GM21367 (cell line): ENCODE measurements at regions not wholly inside any gene's neighbourhood (a gene's known extent, or its start where the extent isn't known, plus 50 kb on each side); places are given as distances from the start of the nearest gene placed in this dataset.

Experiments used
- ATAC-seq: cut with Tn5 transposase; IDR thresholded peaks from one replicate; pipeline ENCODE4 v1.9.1; 2021; ENCODE audit not compliant: unreplicated experiment

- ATAC-seq = no peak
Measured at GRCh38 chr18:59848002-59848401, 51.8 kb upstream of the PMAIP1 start.

- ATAC-seq = peak; percentile 21
Measured at GRCh38 chr18:59847491-59847846, 52.3 kb upstream of the PMAIP1 start.

- ATAC-seq = peak; percentile 95
Measured at GRCh38 chr18:59846814-59847490, 52.8 kb upstream of the PMAIP1 start.

GRCh38 chr18:59842947-59843346 lies 56.8 kb upstream of the PMAIP1 start:
- no peak for ATAC-seq

- ATAC-seq = no peak
Measured at GRCh38 chr18:59839931-59840685, 59.7 kb upstream of the PMAIP1 start.

DNA sequence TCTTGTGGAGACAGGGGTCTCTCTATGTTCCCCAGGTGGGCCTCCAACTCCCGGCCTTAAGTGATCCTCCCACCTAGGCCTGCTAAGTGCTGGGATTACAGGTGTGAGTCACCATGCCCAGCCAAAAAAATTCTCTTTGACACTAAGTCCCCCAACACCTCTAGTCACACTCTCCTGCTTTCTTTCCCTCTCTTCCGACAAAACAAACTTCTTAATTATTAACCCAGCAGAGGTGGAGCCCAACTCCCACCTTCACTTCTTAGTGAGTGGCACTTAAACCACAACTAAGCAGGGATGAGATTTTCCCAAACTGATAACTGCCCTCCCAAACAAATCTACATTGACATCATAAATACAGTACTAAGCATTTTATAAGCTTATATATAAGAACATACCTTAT lies 60.5 kb upstream of the PMAIP1 start:
- ATAC-seq = no peak

GRCh38 chr18:59837586-59837985 lies 62.2 kb upstream of the PMAIP1 start:
- peak; percentile 51 for ATAC-seq

- peak; percentile 37 for ATAC-seq
Measured at GRCh38 chr18:59835605-59836379, 64.0 kb upstream of the PMAIP1 start.

GRCh38 chr18:59834267-59834666 lies 65.5 kb upstream of the PMAIP1 start:
- no peak for ATAC-seq

DNA sequence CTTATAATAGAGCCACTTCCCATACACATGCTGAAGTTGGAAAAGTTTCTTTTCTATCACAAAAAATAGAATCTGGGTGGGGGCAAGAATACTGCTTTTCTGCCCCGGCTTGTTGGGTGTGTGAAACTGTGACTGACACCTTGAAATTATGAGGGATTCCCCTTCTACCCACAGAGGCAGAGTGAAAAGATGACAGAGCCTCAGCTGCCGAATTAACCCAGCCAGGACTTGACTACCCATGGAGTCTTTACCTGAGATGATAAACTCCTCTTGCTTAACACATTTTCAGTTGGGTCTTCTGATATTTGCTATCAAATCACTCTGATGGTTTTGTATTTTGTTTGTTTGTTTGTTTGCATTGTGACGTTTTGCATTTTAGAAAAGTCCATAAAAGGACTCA lies 66.0 kb upstream of the PMAIP1 start:
- ATAC-seq = peak; percentile 75

- peak; percentile 72 for ATAC-seq
Measured at GRCh38 chr18:59823596-59824195, 76.1 kb upstream of the PMAIP1 start.

DNA sequence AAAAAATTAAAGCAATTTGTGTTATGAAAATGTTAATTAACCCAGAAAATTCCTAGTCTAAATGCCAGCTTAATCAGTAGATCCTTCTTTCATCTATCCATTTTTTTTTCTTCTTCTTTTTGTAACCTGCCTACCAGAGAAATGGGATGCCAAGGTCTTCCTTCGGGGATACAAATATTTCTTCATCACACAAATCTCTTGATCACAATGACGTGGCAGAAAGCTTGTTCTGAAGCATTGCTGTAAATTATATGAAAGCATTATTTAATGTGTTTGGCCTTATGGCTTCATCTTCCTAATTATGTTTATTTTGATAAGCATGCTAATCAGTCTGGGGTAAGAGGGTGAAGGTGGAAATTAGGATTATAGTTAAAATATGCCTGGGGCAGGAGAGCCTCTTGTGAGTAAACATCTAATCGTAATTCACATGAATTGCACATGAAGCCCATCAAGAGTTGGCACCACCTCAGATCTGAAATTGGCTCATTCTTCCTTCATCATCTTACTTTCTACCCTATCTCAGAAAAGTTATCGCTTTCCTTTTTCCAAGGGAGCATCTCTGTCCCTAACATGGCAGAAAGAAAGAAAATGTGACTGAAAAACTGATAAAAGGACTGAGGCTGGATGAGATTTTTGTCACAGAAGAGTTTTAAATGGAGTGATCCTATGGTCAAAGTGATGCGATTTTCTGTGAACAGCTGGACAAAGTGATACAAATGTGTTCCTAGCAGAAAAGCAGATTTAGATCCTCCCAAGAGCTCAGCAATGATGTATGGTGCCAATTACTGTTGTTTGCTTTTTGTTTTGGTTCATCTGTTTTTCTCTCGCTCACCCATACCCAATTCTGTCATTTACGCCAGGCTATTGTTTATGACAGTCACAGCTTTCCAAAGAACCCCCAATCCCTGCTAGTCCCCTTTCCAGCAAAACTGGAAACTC lies 76.9 kb upstream of the PMAIP1 start:
- no peak for ATAC-seq

- no peak for ATAC-seq
Measured at GRCh38 chr18:59821983-59822382, 77.8 kb upstream of the PMAIP1 start.

- no peak for ATAC-seq
Measured at GRCh38 chr18:59820663-59821062, 79.1 kb upstream of the PMAIP1 start.

DNA sequence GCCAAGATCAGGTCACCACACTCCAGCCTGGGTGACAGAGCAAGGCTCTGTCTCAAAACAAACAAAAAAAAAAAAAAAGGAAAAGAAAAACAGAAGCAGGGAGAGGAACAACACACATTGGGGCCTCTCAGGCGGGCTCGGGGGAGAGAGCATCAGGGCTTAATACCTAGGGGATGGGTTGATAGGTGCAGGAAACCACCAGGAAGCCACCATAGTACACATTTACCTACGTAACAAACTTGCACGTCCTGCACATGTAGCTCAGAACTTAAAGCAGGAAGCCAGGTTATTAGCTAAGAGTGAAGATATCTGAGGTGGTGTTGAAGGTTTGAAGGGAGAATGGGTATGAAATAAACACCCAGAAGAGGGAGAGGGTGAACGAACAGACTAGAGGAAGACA lies 81.0 kb upstream of the PMAIP1 start:
- ATAC-seq = no peak

DNA sequence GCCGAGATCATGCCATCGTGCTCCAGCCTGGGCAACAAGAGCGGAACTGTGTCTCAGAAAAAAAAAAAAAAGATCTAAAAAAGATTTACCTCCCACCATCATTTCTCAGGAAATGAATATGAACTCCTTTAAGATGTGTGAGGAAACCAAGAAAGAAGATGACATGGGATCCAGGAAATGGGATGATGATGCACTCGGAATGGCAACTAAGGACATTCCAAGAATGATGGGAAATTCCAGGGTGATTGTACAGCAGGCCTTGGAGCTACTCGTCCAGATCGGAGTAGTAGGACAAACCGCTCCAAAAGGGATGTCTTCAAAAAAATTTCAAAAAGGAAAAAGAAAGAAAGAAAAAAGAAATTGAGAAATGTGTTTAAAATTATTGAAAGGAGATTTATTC lies 84.9 kb upstream of the PMAIP1 start:
- no peak for ATAC-seq

DNA sequence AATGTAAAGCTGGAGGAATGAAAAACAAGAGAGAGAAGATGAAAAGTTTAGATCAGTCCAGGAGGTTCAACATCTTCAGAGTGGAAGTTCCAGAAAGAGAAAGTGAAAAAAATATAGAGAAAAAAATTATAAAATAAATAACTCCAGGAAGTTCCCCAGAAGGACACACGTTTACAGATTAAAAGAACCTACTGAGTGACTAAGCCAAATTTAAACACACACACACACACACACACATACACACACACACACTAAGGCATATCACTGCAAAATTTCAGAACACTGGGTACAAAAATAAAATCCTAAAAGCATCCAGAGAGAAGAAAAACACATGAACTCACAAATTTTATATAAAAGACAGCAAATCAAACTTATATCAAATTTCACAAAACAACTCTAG lies 85.9 kb upstream of the PMAIP1 start:
- no peak for ATAC-seq

GRCh38 chr18:59810735-59811520 lies 88.9 kb upstream of the PMAIP1 start:
- ATAC-seq = no peak

- ATAC-seq = no peak
Measured at GRCh38 chr18:59810183-59810582, 89.6 kb upstream of the PMAIP1 start.

GRCh38 chr18:59802031-59802430 lies 97.8 kb upstream of the PMAIP1 start:
- ATAC-seq = no peak
